ENCODE measurements at regions not wholly inside any gene's neighbourhood (a gene's known extent, or its start where the extent isn't known, plus 50 kb on each side); places are given as distances from the start of the nearest gene placed in this dataset.

- DNase-seq (no peak), ATAC-seq (replicated peaks in 1 of 2) (no peak)
- Mint-ChIP-seq H3K27me3 (ENCODE audit: low read depth) (peaks cover 35% of the 10 kb centered on the region), H3K27ac (no peak overlapping the region), H3K4me1 (ENCODE audit: low read depth) (no peaks in the 10 kb centered on the region), H3K9me3 (no peaks in the 10 kb centered on the region), H3K36me3 (ENCODE audit: insufficient read depth in 2 of 2) (no peaks in the 10 kb centered on the region), H3K4me3 (no peak overlapping the region)
Observed at GRCh38 chr19:13615890-13616289, 109.6 kb upstream of the CACNA1A start.

GRCh38 chr19:13613447-13613846 lies 107.2 kb upstream of the CACNA1A start:
- H3K27ac Mint-ChIP-seq: no peak overlapping the region

GRCh38 chr19:13611596-13611995 lies 105.3 kb upstream of the CACNA1A start:
- H3K4me3 Mint-ChIP-seq: no peak overlapping the region
- DNase-seq (no peak), ATAC-seq (replicated peaks in 1 of 2) (no peak)
- H3K36me3 Mint-ChIP-seq (ENCODE audit: insufficient read depth in 2 of 2): no peaks in the 10 kb centered on the region
- peaks cover 7% of the 10 kb centered on the region for H3K27me3 Mint-ChIP-seq (ENCODE audit: low read depth)
- no peaks in the 10 kb centered on the region for H3K9me3 Mint-ChIP-seq
- H3K4me1 Mint-ChIP-seq (ENCODE audit: low read depth): peaks cover 7% of the 10 kb centered on the region
- no peak overlapping the region for H3K27ac Mint-ChIP-seq

More at GRCh38 chr19:13613447-13613846, 107.2 kb upstream of the CACNA1A start:
- H3K4me3 Mint-ChIP-seq: no peak overlapping the region
- H3K4me1 Mint-ChIP-seq (ENCODE audit: low read depth): peaks cover 7% of the 10 kb centered on the region
- DNase-seq (no peak), ATAC-seq (replicated peaks in 1 of 2) (no peak)
- no peaks in the 10 kb centered on the region for H3K36me3 Mint-ChIP-seq (ENCODE audit: insufficient read depth in 2 of 2)
- H3K27me3 Mint-ChIP-seq (ENCODE audit: low read depth): peaks cover 25% of the 10 kb centered on the region
- no peaks in the 10 kb centered on the region for H3K9me3 Mint-ChIP-seq

- H3K27ac Mint-ChIP-seq: no peak overlapping the region
- H3K36me3 Mint-ChIP-seq (ENCODE audit: insufficient read depth in 2 of 2): no peaks in the 10 kb centered on the region
- no peak for DNase-seq
- peak; percentile 36 to 39 for ATAC-seq (replicated peaks in 1 of 2)
- H3K27me3 Mint-ChIP-seq (ENCODE audit: low read depth): no peaks in the 10 kb centered on the region
- no peak overlapping the region for H3K4me3 Mint-ChIP-seq
- H3K4me1 Mint-ChIP-seq (ENCODE audit: low read depth): peaks cover 7% of the 10 kb centered on the region
- H3K9me3 Mint-ChIP-seq: no peaks in the 10 kb centered on the region
Observed at GRCh38 chr19:13610039-13610691, 103.9 kb upstream of the CACNA1A start.

GRCh38 chr19:13606156-13606555 lies 99.9 kb upstream of the CACNA1A start:
- no peak overlapping the region for H3K4me3 Mint-ChIP-seq
- H3K27ac Mint-ChIP-seq: no peak overlapping the region
- H3K9me3 Mint-ChIP-seq: no peaks in the 10 kb centered on the region
- no peak for DNase-seq
- ATAC-seq (replicated peaks in 1 of 2): no peak
- peaks cover 7% of the 10 kb centered on the region for H3K4me1 Mint-ChIP-seq (ENCODE audit: low read depth)
- peaks cover 8% of the 10 kb centered on the region for H3K27me3 Mint-ChIP-seq (ENCODE audit: low read depth)
- no peaks in the 10 kb centered on the region for H3K36me3 Mint-ChIP-seq (ENCODE audit: insufficient read depth in 2 of 2)

- peaks cover 8% of the 10 kb centered on the region for H3K27me3 Mint-ChIP-seq (ENCODE audit: low read depth)
- H3K9me3 Mint-ChIP-seq: no peaks in the 10 kb centered on the region
- no peak overlapping the region for H3K4me3 Mint-ChIP-seq
- no peaks in the 10 kb centered on the region for H3K36me3 Mint-ChIP-seq (ENCODE audit: insufficient read depth in 2 of 2)
- ATAC-seq (replicated peaks in 1 of 2): no peak
- peaks cover 3% of the 10 kb centered on the region for H3K4me1 Mint-ChIP-seq (ENCODE audit: low read depth)
- H3K27ac Mint-ChIP-seq: no peak overlapping the region
- no peak for DNase-seq
Observed at GRCh38 chr19:13604902-13605586, 98.8 kb upstream of the CACNA1A start.

GRCh38 chr19:13600802-13601201 lies 94.5 kb upstream of the CACNA1A start:
- Mint-ChIP-seq H3K36me3 (ENCODE audit: insufficient read depth in 2 of 2) (no peaks in the 10 kb centered on the region), H3K4me3 (no peak overlapping the region), H3K4me1 (ENCODE audit: low read depth) (no peaks in the 10 kb centered on the region), H3K9me3 (no peaks in the 10 kb centered on the region), H3K27me3 (ENCODE audit: low read depth) (peaks cover 19% of the 10 kb centered on the region), H3K27ac (no peak overlapping the region)
- DNase-seq (no peak), ATAC-seq (replicated peaks in 1 of 2) (no peak)

GRCh38 chr19:13600091-13600490 lies 93.8 kb upstream of the CACNA1A start:
- no peak overlapping the region for H3K27ac Mint-ChIP-seq
- H3K36me3 Mint-ChIP-seq (ENCODE audit: insufficient read depth in 2 of 2): no peaks in the 10 kb centered on the region

GRCh38 chr19:13599681-13600080 lies 93.4 kb upstream of the CACNA1A start:
- H3K4me1 Mint-ChIP-seq (ENCODE audit: low read depth): no peaks in the 10 kb centered on the region
- no peak overlapping the region for H3K27ac Mint-ChIP-seq
- ATAC-seq (replicated peaks in 1 of 2): no peak
- no peak overlapping the region for H3K4me3 Mint-ChIP-seq
- no peaks in the 10 kb centered on the region for H3K36me3 Mint-ChIP-seq (ENCODE audit: insufficient read depth in 2 of 2)
- H3K9me3 Mint-ChIP-seq: no peaks in the 10 kb centered on the region
- no peak for DNase-seq
- peaks cover 25% of the 10 kb centered on the region for H3K27me3 Mint-ChIP-seq (ENCODE audit: low read depth)

More at GRCh38 chr19:13600091-13600490, 93.8 kb upstream of the CACNA1A start:
- Mint-ChIP-seq H3K4me1 (ENCODE audit: low read depth) (no peaks in the 10 kb centered on the region), H3K27me3 (ENCODE audit: low read depth) (peaks cover 23% of the 10 kb centered on the region), H3K9me3 (no peaks in the 10 kb centered on the region), H3K4me3 (no peak overlapping the region)
- DNase-seq: no peak
- no peak for ATAC-seq (replicated peaks in 1 of 2)

GRCh38 chr19:13598098-13598497 lies 91.8 kb upstream of the CACNA1A start:
- Mint-ChIP-seq H3K9me3 (no peaks in the 10 kb centered on the region), H3K4me1 (ENCODE audit: low read depth) (no peaks in the 10 kb centered on the region), H3K36me3 (ENCODE audit: insufficient read depth in 2 of 2) (no peaks in the 10 kb centered on the region), H3K27ac (no peak overlapping the region), H3K4me3 (no peak overlapping the region), H3K27me3 (ENCODE audit: low read depth) (peaks cover 28% of the 10 kb centered on the region)
- DNase-seq (no peak), ATAC-seq (replicated peaks in 1 of 2) (no peak)

- no peak overlapping the region for H3K27ac Mint-ChIP-seq
- DNase-seq (peak; percentile 54 to 66), ATAC-seq (replicated peaks in 1 of 2) (peak; percentile 90 to 91)
- H3K4me3 Mint-ChIP-seq: no peak overlapping the region
- H3K27me3 Mint-ChIP-seq (ENCODE audit: low read depth): peaks cover 28% of the 10 kb centered on the region
- no peaks in the 10 kb centered on the region for H3K36me3 Mint-ChIP-seq (ENCODE audit: insufficient read depth in 2 of 2)
- H3K9me3 Mint-ChIP-seq: no peaks in the 10 kb centered on the region
- no peaks in the 10 kb centered on the region for H3K4me1 Mint-ChIP-seq (ENCODE audit: low read depth)
Observed at GRCh38 chr19:13597640-13598039, 91.4 kb upstream of the CACNA1A start.

- DNase-seq (peak; percentile 81 to 89), ATAC-seq (replicated peaks in 1 of 2) (peak; percentile 87 to 88)
- H3K36me3 Mint-ChIP-seq (ENCODE audit: insufficient read depth in 2 of 2): no peaks in the 10 kb centered on the region
- no peaks in the 10 kb centered on the region for H3K4me1 Mint-ChIP-seq (ENCODE audit: low read depth)
- no peak overlapping the region for H3K4me3 Mint-ChIP-seq
- H3K27me3 Mint-ChIP-seq (ENCODE audit: low read depth): peaks cover 4% of the 10 kb centered on the region
- H3K9me3 Mint-ChIP-seq: no peaks in the 10 kb centered on the region
- H3K27ac Mint-ChIP-seq: no peak overlapping the region
Observed at GRCh38 chr19:13588957-13589833, 82.9 kb upstream of the CACNA1A start.

GRCh38 chr19:13585512-13585911 lies 79.2 kb upstream of the CACNA1A start:
- Mint-ChIP-seq H3K27me3 (ENCODE audit: low read depth) (no peaks in the 10 kb centered on the region), H3K4me1 (ENCODE audit: low read depth) (no peaks in the 10 kb centered on the region), H3K4me3 (no peak overlapping the region), H3K9me3 (no peaks in the 10 kb centered on the region), H3K27ac (no peak overlapping the region), H3K36me3 (ENCODE audit: insufficient read depth in 2 of 2) (no peaks in the 10 kb centered on the region)
- DNase-seq (no peak), ATAC-seq (replicated peaks in 1 of 2) (no peak)
